Activated effector memory CD4-positive, alpha-beta T cell treated with Interleukin-2 at 50 U/mL for 16 hours (primary cell): ENCODE measurements at regions not wholly inside any gene's neighbourhood (a gene's known extent, or its start where the extent isn't known, plus 50 kb on each side); places are given as distances from the start of the nearest gene placed in this dataset.
"Not testable (repeated sequence)": the region's sequence is repeated elsewhere in the genome, so short reads cannot be mapped to it uniquely, and the experiment has no call there.

ENCODE experiments used
- DNase-seq: peaks from one replicate; pipeline ENCODE4 v3.0.0-alpha.2; 2020

DNA sequence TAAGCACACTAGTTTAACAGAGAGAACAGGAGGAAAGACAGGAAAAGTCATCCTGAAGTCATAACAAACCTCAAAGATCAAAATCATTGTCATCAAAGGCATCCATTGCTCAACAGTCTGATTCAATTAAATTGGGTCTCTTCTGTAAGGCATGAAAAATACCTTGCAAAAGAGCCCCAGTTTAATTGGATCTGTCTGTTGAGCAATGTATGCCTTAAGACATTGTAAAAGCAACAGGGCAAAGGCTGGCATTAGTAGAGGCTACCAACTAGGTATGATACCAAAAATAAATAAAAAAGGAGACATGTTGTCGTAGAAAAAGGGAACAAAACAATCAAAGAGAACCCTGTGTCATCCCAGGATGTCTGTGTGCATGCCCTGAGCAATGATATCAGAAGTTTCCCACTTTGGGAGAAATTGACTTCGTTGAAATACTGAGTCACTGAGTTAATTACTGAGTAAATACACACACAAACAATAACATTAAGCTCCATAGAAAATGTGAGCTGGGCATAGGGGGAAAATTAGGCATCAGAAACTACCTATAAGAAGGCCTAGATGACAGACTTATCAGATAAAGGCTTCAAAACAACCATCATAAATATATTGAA is 1013.8 kb upstream of the CITED2 start:
- no peak for DNase-seq

GRCh38 chr6:140385679-140386078 is 1011.2 kb upstream of the CITED2 start:
- DNase-seq: no peak

GRCh38 chr6:140382355-140382754 is 1007.9 kb upstream of the CITED2 start:
- DNase-seq: no peak

GRCh38 chr6:140380427-140381218 is 1006.2 kb upstream of the CITED2 start:
- no peak for DNase-seq

DNA sequence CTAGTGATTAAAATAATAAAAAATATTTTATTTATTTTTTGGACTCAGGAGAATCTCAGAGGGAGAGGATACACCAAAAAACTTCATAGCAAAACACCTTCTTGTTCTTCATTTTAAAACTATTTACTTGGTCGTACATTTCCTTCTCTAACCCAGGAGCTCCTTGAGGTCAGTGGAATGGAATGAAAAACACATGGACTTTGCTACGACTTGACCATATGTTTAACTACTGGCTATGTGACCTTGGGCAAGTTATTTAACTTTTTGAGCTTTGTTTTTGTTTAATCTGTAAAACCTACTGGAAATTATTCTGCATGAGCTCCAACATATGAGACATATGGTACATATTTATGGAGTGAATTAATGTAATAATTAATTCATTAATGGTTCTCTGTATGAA is 1005.5 kb upstream of the CITED2 start:
- DNase-seq: no peak

DNA sequence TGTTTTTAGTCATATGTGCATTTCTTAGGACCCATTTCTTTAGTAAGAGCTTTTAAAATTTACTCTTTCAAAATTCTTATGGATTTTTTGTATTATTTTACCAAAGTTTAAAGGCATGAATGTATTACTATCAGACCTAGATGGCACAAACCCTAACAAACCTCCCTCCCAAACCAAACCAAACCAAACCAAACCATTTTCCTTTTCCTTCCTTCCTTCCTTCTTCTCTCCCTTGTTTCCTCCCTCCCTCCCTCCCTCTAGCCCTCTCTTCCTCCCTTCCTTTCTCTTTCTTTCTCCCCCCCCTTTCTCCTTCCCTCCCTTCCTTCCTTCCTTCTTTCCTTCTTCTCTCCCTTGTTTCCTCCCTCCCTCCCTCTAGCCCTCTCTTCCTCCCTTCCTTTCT is 1001.8 kb upstream of the CITED2 start:
- no peak for DNase-seq

- DNase-seq: not testable (repeated sequence)
Observed at GRCh38 chr6:140373728-140374127, 999.3 kb upstream of the CITED2 start.

DNA sequence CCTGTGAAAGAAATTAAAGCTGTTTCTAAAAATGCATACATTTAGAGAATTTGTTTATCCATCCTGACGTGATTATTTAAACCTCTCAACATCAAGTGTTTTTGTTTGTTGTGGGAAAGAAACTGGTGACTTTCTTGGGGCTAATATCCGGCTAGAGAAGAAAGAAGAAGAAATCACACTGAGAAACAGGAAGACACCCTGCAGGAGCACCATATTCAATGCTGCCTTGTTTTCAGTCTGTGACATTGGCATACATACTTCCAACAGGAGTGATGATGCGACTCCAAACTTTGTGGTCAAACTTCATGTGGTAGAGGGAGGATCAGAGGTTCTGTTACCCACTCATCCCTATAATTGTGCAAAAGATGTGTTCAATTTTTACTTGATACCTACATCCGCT is 997.6 kb upstream of the CITED2 start:
- DNase-seq: no peak

GRCh38 chr6:140370976-140371870 is 996.8 kb upstream of the CITED2 start:
- DNase-seq: no peak

GRCh38 chr6:140370441-140370840 is 996.0 kb upstream of the CITED2 start:
- no peak for DNase-seq

DNA sequence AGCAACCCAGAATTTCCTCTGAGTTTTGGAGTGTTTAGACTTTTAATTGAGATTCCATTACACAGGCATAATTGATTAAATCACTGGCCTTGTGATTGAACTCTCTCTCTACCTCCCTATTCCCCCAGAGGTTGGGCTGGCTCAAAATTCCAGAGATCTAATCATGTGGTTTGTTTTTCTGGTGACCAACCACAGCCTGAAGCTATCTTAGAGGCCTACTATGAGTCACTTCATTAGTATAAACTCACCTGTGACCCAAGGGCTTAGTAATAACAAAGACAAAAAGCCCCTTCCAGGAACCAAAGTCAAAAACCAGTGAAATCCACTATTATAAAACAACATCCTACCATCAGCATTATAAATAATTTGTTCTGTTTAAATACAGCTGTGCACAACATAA is 992.5 kb upstream of the CITED2 start:
- DNase-seq: no peak

DNA sequence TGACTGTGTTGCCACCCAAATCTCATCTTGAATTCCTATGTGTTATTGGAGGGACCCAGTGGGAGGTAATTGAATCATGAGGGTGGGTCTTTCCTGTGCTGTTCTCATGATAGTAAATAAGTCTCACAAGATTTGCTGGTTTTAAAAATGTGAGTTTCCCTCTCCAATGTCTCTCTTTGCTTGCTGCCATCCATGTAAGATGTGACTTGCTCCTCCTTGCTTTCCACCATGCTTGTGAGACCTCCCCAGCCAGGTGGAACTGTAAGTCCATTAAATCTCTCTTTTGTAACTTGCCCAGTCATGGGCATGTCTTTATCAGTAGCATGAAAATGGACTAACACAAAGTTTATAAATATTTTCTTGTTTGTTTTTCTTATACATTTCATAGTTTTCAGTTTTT is 990.5 kb upstream of the CITED2 start:
- no peak for DNase-seq

GRCh38 chr6:140360651-140361050 is 986.2 kb upstream of the CITED2 start:
- DNase-seq: no peak

DNA sequence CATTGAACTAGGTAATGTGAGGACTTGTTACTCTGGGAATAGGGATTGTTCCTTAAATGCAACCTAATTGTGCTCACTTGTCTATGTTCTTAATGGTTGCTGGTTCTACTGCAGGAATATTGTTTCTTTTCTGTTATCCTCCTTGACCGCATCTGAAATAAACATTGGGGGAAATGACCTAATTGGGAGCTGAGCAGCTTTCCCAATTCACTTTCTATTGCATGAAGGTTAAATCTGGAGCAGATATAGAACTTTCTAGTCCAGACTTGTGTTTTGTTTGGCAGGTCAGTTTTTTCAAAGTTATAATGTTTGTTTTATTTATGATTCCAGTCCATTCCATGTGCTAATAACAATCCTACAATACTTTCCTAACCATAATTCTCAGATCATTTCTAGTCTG is 981.0 kb upstream of the CITED2 start:
- no peak for DNase-seq

DNA sequence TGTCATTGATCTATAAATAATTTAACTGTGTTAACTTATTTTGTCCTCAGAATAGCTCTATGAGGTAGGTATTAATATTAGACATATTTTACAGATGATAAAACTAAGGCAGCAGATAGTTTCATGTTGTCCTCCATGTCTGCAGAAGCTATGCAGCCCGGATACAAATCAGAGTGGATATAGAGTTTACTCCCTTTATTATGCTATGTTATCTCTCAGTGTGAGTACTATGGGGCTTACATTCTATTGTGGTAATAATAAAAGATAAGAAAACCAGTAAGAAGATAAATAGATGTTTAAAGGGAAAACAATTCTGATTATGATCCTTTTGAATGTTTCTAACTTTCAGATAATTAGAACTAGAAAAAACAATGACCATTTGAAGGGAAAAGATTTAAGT is 979.8 kb upstream of the CITED2 start:
- no peak for DNase-seq

- DNase-seq: no peak
Observed at GRCh38 chr6:140353536-140353935, 979.1 kb upstream of the CITED2 start.

DNA sequence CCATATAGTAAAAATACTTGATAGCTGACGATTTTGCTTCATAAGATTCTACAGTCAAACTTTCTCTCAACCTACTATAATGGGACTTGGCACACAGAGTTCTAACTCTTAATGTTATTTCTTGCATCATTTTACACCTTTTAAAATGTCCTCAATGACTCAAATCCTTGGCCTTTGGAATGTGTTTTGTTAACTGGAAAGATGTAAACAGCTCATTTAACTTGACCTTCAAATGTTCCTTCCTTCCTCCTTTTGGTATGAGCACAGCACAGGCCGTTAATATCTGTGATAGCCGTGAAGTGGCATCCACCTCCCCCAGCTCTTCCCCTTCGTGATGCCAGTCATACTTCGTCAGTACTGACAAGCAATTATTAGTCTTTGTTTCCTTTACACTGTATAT is 972.0 kb upstream of the CITED2 start:
- no peak for DNase-seq

DNA sequence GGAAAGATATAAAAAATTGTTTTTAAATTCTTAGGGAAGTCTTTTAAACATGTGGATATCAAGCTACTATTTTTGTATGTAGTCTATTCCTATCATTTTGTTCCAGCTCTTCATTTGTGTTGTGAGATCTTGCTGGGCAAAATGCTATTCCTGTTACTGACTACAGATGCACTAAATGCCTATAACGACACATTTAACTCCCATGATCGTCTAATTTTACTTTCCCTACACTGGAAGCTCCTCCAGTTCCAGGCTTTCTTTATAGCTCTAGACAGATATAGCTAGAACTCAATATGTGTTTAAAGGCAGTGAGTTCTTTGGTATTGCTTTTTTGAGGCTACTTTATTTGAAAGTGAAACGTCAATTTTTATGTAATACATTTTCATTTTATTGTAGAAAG is 971.5 kb upstream of the CITED2 start:
- DNase-seq: no peak

GRCh38 chr6:140344142-140344913 is 969.9 kb upstream of the CITED2 start:
- no peak for DNase-seq

DNA sequence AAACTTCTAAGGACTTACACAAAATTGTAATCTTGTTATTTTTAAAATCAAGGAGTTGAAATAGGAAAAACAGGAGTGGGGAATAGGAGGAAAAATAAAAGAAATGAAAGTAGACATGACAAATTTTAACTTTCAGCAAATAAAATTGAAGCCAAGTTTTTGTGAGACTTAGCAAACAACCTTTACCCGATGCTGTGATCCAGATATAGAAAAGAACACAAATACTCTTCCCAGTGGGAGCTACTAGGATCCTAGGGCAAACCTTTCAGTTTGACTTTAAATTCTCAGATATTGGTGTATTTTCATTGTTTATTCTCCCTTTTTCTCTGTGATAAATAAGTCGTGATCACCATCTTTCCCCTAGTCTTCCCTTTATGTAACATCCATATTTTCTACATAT is 968.7 kb upstream of the CITED2 start:
- no peak for DNase-seq

DNA sequence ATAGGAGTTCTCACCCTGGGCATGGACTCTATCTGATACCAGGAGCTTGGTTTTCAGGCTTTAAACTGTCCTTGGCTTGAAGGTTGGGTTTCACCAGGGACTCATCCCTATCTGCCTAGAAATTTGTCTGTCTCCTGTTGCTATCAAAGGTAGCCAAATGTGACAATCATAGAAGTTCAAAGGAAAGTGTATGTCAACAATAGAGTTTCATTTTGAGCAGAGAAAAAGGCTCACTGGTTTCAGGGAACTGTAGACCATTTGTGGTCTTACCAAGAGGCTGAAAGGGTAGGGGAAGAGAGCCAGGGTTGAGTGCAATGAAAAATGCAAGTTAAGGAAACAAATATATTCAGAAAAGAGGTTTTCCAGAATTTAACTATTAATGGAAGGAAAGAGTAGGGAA is 966.8 kb upstream of the CITED2 start:
- DNase-seq: no peak

DNA sequence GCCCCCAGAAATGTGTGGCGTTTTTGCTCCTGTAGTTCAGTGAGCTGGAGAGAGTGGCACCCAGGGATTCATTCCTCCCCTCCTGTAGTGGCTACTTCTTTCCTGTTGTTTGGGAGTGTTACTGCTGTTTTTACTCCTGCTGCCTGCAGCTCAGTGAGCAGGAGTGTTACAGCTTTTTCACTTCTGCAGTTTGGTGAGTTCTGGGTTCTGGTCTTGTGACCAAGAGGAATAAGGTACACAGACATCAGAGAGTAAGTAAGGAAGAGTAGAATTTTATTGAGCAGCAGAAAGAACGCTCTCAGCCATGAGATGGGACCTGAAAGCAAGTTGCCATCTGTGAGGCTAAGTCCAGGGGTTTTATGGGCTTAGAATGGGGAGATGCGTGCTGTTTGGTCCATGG is 966.3 kb upstream of the CITED2 start:
- no peak for DNase-seq

GRCh38 chr6:140339084-140339483 is 964.6 kb upstream of the CITED2 start:
- not testable (repeated sequence) for DNase-seq
